ELF-1 (cell line): ENCODE measurements at regions not wholly inside any gene's neighbourhood (a gene's known extent, or its start where the extent isn't known, plus 50 kb on each side); places are given as distances from the start of the nearest gene placed in this dataset.

Source experiments
- DNase-seq: peaks from one replicate; pipeline ENCODE4 v3.0.0-alpha.2; 2016; ENCODE audit warnings: low read depth, low spot score

- peak; percentile 59 for DNase-seq
Measured at GRCh38 chr4:38591617-38592337, 72.2 kb upstream of the KLF3 start.

- DNase-seq: no peak
Measured at GRCh38 chr4:38598489-38598888, 65.5 kb upstream of the KLF3 start.

- no peak for DNase-seq
Measured at GRCh38 chr4:38600575-38600974, 63.4 kb upstream of the KLF3 start.

GRCh38 chr4:38601244-38601915 lies 62.6 kb upstream of the KLF3 start:
- DNase-seq: no peak

- DNase-seq: no peak
Measured at GRCh38 chr4:38601916-38602291, 62.1 kb upstream of the KLF3 start.

GRCh38 chr4:38603652-38604051 lies 60.3 kb upstream of the KLF3 start:
- DNase-seq: no peak

GRCh38 chr4:38605181-38605752 lies 58.7 kb upstream of the KLF3 start:
- no peak for DNase-seq

GRCh38 chr4:38605753-38606586 lies 58.0 kb upstream of the KLF3 start:
- peak; percentile 79 for DNase-seq

GRCh38 chr4:38606587-38606905 lies 57.5 kb upstream of the KLF3 start:
- no peak for DNase-seq

- DNase-seq: no peak
Measured at GRCh38 chr4:38609614-38610013, 54.4 kb upstream of the KLF3 start.

GRCh38 chr4:38610521-38610920 lies 53.5 kb upstream of the KLF3 start:
- no peak for DNase-seq

GRCh38 chr4:38610966-38611431 lies 53.0 kb upstream of the KLF3 start:
- DNase-seq: no peak

GRCh38 chr4:38611676-38612075 lies 52.3 kb upstream of the KLF3 start:
- no peak for DNase-seq

GRCh38 chr4:38612646-38613414 lies 51.2 kb upstream of the KLF3 start:
- DNase-seq: no peak
